Activated gamma-delta T cell treated with Interleukin-2 at 50 U/mL for 16 hours (primary cell): ENCODE measurements at regions not wholly inside any gene's neighbourhood (a gene's known extent, or its start where the extent isn't known, plus 50 kb on each side); places are given as distances from the start of the nearest gene placed in this dataset.
"Not testable (repeated sequence)": the region's sequence is repeated elsewhere in the genome, so short reads cannot be mapped to it uniquely, and the experiment has no call there.

Experiments
- DNase-seq: peaks from one replicate; pipeline ENCODE4 v3.0.0-alpha.2; 2020

DNA sequence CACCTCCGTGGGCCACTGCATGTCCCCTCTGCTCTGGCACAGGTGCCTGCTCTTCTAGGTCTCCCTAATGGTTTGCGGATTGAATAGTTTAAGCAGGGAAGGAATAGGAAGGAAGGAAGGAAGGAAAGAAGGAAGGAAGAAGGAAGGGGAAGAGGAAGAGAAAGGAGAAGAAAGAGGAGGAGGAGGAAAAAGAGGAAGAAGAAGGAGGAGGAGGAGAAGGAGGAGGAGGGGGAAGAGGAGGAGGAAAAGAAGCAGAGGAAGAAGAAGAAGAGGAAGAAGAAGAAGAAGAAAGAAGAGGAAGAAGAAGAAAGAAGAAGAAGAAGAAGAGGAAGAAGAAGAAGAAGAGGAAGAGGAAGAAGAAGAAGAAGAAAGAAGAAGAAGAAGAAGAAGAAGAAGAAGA is 376.8 kb upstream of the PODXL start:
- DNase-seq = not testable (repeated sequence)

DNA sequence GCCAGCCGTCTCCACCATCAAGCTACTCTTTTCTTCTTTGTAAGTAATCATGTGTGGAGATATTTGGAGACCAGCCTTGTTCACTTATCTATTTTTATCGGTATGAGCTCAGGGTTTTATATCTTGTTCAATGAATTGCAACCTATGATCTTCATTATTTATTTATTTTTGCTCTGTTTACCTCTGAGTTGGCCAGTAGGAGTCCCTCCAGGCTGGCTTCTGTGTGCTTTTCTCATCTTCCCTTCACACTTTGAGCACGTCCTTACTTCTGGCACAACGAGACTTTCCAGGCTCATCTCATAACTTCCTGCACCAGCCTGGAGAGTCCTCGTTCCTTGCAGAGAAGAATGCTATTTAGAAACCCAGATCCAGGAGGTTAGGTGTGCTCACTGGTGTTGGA is 375.8 kb upstream of the PODXL start:
- DNase-seq = no peak

GRCh38 chr7:131931370-131931769 is 374.9 kb upstream of the PODXL start:
- no peak for DNase-seq

DNA sequence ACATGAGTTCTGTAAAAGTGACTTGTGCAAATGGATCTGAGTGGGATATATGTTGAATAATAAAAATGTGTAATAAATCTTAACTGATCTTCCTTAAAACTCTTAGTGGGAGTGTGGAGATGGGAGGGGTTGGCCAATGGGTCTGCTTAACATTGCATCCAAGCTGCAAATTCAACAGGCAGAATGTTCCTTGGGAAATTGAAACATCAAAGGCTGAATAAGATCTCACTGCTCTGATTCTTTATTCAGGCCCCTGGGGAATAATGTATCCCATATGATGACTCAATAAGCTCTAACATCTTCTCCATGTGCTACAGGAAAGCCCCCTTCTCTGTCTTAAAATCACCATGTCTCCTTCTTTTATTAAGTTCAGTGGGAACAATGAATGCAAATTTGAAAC is 373.2 kb upstream of the PODXL start:
- no peak for DNase-seq

GRCh38 chr7:131927770-131928423 is 371.5 kb upstream of the PODXL start:
- no peak for DNase-seq

DNA sequence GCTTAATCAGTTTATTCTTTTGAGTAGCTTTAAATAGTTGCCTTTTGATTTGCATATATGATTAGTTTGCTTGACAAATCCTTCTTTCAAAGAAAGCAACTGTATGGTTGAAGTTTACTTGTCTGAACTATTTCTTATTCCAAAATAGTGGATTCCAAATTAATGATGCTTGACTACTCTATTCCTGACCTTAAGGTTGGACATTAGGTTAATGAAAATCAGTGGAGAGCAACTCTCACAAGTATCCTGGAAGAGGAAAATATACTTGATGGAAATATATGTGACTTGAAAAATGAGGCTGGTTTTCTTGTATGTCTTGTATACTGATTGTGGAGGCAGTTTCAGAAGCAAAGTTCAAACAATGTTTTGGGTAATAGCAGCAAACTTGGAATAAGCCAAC is 369.2 kb upstream of the PODXL start:
- DNase-seq = no peak

DNA sequence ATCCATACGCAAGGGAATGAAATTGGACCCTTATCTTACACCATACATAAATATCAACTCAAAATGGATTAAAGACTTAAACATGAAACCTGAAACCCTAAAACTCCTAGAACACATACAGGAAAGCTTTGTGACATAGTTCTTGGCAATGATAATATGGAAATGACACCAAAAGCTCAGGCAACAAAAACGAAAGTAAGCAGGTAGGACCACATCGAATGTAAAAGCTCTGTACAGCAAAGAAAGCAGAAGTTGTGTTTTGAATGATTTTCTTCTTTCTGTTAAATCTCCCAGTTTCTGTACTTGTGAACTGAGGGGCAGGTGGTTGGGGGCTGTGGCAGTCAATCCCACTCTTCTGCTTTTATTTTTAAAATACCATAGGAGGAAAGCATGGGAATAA is 368.4 kb upstream of the PODXL start:
- no peak for DNase-seq

GRCh38 chr7:131922948-131923347 is 366.5 kb upstream of the PODXL start:
- not testable (repeated sequence) for DNase-seq

- DNase-seq = no peak
Measured at GRCh38 chr7:131921016-131921415, 364.6 kb upstream of the PODXL start.

DNA sequence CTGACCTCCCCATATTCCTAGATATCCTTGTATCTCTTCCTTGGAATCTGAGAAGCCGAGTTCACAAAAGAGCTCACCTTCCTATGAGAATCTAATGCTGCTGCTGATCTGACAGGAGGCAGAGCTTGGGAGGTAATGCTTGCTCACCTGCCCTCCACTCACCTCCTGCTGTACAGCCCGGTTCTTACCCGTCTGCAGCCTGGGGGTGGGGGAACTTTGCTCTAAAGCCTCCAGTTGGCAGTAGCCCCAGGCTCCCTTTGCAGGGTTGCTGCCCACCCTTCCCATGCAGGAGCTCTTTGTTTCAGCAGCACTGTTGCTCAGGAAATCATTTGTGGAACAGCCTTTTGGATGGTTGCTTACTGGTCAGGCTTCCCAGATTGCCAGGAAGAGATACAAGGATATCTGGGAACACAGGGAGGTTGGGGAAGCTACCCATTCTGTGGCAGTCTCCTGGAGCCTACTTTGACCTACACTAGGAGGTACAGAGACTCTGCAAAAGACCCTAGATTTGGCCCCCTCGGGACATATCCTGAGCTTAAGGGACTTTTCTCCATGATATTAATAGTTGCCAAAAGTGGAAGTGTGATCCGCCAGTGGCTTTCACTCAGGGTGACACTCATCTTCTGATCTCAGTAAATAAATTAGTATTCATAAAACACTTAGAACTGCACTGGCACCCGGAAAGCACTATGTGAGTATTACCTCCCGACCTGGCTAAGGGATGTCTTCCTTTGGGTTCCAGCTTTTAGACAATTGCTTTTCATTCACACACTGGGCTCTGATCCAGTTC is 363.7 kb upstream of the PODXL start:
- DNase-seq = no peak

GRCh38 chr7:131911112-131911511 is 354.7 kb upstream of the PODXL start:
- DNase-seq = no peak

GRCh38 chr7:131909151-131909768 is 352.8 kb upstream of the PODXL start:
- no peak for DNase-seq

GRCh38 chr7:131908714-131909113 is 352.3 kb upstream of the PODXL start:
- no peak for DNase-seq

GRCh38 chr7:131905471-131905973 is 349.1 kb upstream of the PODXL start:
- DNase-seq = no peak

DNA sequence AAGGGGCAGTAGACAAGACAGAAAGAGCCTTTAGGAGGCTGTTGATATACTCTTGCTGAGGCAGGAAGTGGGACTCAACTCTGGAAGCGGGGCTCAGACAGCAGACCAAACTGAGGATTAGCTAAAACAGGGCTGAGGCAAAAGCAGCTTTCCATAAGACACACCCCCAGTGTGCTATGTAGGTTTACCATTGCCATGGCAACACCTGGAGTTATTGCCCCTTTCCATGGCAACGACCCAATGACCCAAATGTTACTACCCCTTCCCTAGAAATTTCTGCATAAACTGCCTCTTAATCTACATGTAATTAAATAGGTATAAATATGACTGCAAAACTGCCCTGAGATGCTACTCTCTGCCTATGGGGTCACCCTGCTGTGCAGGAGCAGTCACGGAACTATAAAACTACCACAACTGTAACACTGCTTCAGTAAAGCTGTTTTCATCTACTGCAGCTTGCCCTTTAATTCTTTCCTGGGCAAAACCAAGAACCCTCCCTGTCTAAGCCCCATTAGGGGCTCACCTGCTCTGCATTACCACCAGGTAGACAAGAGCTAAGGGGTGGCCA is 348.4 kb upstream of the PODXL start:
- DNase-seq = no peak

- no peak for DNase-seq
Measured at GRCh38 chr7:131903315-131903714, 346.9 kb upstream of the PODXL start.

DNA sequence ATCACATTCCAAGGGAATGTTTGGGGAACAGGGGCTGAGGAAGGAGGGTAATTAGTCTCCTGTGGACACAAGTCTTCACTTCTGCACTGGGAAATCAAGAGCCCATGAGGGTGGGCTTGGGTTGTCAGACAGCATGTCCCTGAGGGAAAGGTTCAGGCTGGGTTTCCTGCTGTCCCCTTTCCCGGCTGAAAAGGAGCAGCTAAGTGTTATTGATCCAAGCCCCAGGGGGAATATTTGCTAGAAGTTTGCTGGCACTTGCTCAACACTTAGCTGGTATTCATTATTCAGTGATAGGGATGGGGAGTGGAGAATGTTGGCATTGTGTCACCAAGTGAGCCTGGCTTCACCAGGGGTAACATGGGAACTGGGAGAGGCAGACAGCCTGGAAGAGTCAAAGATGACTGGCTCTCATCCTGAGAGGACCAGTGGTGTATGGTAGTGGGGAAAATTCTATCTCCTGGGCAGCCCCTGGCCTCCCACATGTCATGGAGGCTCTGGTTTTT is 344.4 kb upstream of the PODXL start:
- no peak for DNase-seq

DNA sequence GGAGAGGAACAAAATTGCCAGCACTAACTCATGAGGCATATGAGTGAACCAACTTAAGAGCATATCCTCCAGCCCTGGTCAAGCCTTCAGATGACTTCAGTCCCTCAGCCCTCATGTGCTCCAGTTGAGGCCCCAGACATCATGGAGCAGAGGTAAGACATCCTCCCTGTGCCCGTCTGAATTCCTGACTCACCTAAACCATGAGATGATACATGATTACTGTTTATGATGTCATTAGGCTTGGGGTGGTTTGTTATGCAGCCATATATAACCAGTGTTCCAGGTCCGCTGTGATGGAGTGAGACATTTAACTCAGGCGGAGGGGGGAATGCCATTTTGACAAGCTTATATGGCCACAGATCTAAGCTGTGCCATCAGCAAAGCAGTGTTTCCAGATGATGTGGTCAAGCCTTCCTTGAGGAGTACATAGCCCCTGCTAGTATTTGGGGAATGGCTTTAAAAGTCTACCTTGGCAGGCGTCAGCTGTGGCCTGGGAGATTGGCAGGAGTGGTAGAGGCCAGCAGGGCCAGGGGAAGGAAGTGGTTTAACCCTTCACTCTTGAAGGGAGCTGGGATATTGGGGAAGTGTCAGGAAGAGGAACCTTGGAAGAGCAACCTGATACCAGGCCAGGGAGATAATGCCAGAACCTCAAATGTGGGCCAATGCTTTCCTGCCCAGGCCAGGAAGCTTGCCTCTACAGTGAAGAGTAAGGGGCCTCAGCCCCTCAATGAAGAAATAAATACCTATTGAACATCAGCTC is 343.0 kb upstream of the PODXL start:
- no peak for DNase-seq

DNA sequence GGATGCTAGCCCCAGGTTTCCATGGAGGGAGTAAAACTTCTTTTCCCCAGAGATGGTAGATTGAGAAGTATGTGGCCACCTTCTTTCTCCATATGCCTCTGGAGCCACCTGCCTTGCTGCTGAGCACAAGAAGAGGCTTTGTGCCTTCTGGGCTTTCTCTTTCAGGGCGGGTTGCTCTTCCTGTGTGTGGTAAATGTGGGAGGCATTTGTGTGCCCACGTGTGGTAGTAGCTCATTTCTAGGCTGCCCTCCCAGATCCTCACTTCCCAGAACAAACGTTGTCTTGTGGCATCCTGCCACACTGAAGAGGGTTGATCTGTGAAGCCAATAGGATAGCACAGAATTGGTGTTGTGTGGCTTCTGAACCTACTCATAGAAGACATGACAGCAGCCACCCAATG is 342.0 kb upstream of the PODXL start:
- DNase-seq = no peak

- DNase-seq = no peak
Measured at GRCh38 chr7:131897790-131898165, 341.4 kb upstream of the PODXL start.

DNA sequence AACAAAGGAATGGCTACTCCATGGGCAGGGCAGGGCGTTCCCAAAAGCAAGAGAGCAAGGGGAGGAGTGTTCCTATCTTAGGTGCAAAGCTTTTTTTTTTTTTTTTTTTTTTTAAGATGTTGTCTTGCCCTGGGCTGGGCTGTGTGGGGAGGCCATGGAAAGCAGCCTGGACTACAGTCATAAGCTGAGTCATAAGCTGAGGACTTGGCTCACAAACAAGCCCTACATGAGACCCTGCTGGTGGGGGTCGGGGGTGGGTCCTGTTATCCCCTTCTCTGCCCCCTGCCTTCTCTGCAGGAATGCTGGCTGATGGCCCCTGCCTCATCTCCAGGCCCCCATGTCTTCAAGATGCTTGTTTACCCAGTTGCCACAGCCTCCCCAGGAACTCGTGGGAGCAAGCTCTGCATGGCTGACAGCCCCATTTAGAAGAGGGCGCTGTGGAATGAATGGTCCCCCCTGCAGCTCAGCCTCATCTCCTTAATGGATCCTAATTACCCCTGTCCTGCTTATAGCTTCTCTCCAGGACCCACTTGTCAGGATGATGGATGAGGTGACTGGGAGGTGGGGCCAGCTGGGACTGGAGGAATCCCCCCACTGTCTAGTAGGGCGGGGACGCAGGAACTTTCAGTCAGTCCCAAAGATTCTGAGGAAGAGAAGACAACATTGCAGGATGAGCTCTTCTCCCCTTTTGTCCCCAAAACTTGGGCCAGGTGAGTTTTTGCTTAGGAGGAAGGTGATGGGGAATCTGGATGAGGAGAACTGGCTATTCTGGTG is 340.8 kb upstream of the PODXL start:
- DNase-seq = no peak
